ENCODE measurements at regions not wholly inside any gene's neighbourhood (a gene's known extent, or its start where the extent isn't known, plus 50 kb on each side); places are given as distances from the start of the nearest gene placed in this dataset.

DNA sequence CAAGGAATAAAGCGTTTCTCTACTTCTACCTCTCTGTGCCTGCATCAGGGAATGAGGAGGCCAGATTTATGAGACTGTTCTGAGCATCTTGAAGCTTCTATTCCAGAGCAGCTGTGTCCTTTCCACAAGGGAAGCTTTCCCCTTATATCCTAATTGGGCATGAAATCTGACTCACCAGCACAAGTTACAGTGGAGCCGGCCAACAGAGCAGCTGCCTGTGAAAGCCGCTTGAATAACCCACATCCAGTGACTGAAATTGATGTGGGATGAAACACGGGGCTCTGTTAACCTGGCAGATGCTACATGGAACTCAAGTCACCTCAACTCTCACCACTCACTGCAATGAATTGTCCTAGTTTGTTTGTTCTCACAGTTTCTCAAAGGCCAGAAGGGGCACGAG is 400.3 kb downstream of the TFAP2A start:
- Histone ChIP-seq H3K9me3 (replicated peaks; ENCODE audit: control insufficient read depth, insufficient read depth, low read length) (no peaks in the 10 kb centered on the region), H3K36me3 (ENCODE audit: control insufficient read depth in 2 of 2, extremely low read depth in 1 of 2, insufficient read depth in 2 of 2, low read length in 2 of 2) (no peaks in the 10 kb centered on the region), H3K27ac (ENCODE audit: insufficient read depth, low read depth, low read length) (no peak overlapping the region), H3K4me2 (ENCODE audit: insufficient read depth, low read length) (no peak overlapping the region), H3K9me1 (replicated peaks; ENCODE audit: control insufficient read depth, extremely low read depth, insufficient read depth, low read length) (no peaks in the 10 kb centered on the region), H3K4me3 (replicated peaks in 1 of 3; ENCODE audit: insufficient read depth in 1 of 3, low read depth in 1 of 3, low read length in 3 of 3) (no peak overlapping the region), H3K9ac (replicated peaks; ENCODE audit: extremely low read depth, insufficient read depth, low read length) (no peak overlapping the region), H3K4me1 (ENCODE audit: control insufficient read depth, extremely low read depth, insufficient read depth, low read length) (no peaks in the 10 kb centered on the region), H4K20me1 (replicated peaks; ENCODE audit: control insufficient read depth, extremely low read depth, insufficient read depth, low read length) (no peaks in the 10 kb centered on the region), H3K27me3 (ENCODE audit: control insufficient read depth in 2 of 2, insufficient read depth in 2 of 2, low read length in 2 of 2) (no peaks in the 10 kb centered on the region), H3K79me2 (ENCODE audit: control insufficient read depth, insufficient read depth, low read length) (no peaks in the 10 kb centered on the region), H2AFZ (ENCODE audit: low read depth, low read length) (no peak overlapping the region)
- ChIA-PET CTCF (no interaction called here), POLR2A (no interaction called here)
- intact Hi-C loops (cut with micrococcal nuclease), result no loop called here
- no TSS peak for BruUV-seq (replicated peaks)
- dilution Hi-C loops (cut with MboI; ENCODE audit: extremely low pct_ligation_motif_present, low sequenced_read_pairs), result no loop called here
- DNase-seq (ENCODE audit: low read depth, low spot score), result no peak
- TF ChIP-seq POLR2A (IDR thresholded peaks at IDR 0.05; ENCODE audit: low read depth, low read length), result no peak
- no peak for TF ChIP-seq JUN (IDR thresholded peaks at IDR 0.05; ENCODE audit: borderline replicate concordance, insufficient read depth, insufficient read length, low read depth)
- no peak for TF ChIP-seq GATA2 (IDR thresholded peaks at IDR 0.05; ENCODE audit: insufficient read depth, insufficient read length, low read depth, low read length)
- TF ChIP-seq, protein P1, sequence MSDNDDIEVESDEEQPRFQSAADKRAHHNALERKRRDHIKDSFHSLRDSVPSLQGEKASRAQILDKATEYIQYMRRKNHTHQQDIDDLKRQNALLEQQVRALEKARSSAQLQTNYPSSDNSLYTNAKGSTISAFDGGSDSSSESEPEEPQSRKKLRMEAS (IDR thresholded peaks at IDR 0.05; ENCODE audit: insufficient read depth, insufficient read length), result no peak
- TF ChIP-seq POLR2AphosphoS5 (IDR thresholded peaks at IDR 0.05; ENCODE audit: insufficient read depth, low read depth, low read length), result no peak
- FAIRE-seq, result no peak

DNA sequence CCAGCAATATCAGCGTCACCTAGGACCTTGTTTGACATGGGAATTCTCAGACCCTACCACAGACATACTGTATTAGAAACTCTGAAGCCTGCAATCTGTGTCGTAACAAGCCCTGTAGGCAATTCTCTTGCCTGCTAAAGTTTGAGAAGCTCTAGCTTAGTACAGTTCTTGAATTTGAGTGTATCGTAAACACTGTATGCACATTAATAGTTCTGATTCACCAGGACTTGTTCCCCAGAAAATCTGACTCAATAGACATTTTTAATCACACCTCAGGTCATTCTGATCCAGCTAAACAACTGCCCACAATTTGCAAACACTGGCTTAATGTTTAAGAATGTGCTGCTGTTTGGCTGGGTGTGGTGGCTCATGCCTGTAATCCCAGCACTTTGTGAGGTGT is 414.3 kb downstream of the TFAP2A start:
- Histone ChIP-seq H3K9me1 (replicated peaks; ENCODE audit: control insufficient read depth, extremely low read depth, insufficient read depth, low read length) (no peaks in the 10 kb centered on the region), H3K4me3 (replicated peaks in 1 of 3; ENCODE audit: insufficient read depth in 1 of 3, low read depth in 1 of 3, low read length in 3 of 3) (no peak overlapping the region), H3K27me3 (ENCODE audit: control insufficient read depth in 2 of 2, insufficient read depth in 2 of 2, low read length in 2 of 2) (no peaks in the 10 kb centered on the region), H4K20me1 (replicated peaks; ENCODE audit: control insufficient read depth, extremely low read depth, insufficient read depth, low read length) (no peaks in the 10 kb centered on the region), H2AFZ (ENCODE audit: low read depth, low read length) (no peak overlapping the region), H3K9me3 (replicated peaks; ENCODE audit: control insufficient read depth, insufficient read depth, low read length) (peaks cover 4% of the 10 kb centered on the region), H3K36me3 (ENCODE audit: control insufficient read depth in 2 of 2, extremely low read depth in 1 of 2, insufficient read depth in 2 of 2, low read length in 2 of 2) (no peaks in the 10 kb centered on the region), H3K9ac (replicated peaks; ENCODE audit: extremely low read depth, insufficient read depth, low read length) (no peak overlapping the region), H3K4me1 (ENCODE audit: control insufficient read depth, extremely low read depth, insufficient read depth, low read length) (no peaks in the 10 kb centered on the region), H3K79me2 (ENCODE audit: control insufficient read depth, insufficient read depth, low read length) (no peaks in the 10 kb centered on the region), H3K27ac (ENCODE audit: insufficient read depth, low read depth, low read length) (no peak overlapping the region), H3K4me2 (ENCODE audit: insufficient read depth, low read length) (no peak overlapping the region)
- intact Hi-C loops (cut with micrococcal nuclease) (no loop called here), dilution Hi-C loops (cut with MboI; ENCODE audit: extremely low pct_ligation_motif_present, low sequenced_read_pairs) (no loop called here)
- FAIRE-seq (no peak), DNase-seq (ENCODE audit: low read depth, low spot score) (no peak)
- ChIA-PET CTCF (interaction anchor here (0.6 kb wide), 1 partner anchor 23 kb away, joined by 3 read pairs; no protein-coding TSS in a partner anchor), POLR2A (no interaction called here)
- BruUV-seq (replicated peaks), result no TSS peak
- TF ChIP-seq JUN (IDR thresholded peaks at IDR 0.05; ENCODE audit: borderline replicate concordance, insufficient read depth, insufficient read length, low read depth), result no peak
- TF ChIP-seq FOS (IDR thresholded peaks at IDR 0.05; ENCODE audit: borderline replicate concordance, insufficient read depth, low read length), result no peak
- TF ChIP-seq POLR2A (IDR thresholded peaks at IDR 0.05; ENCODE audit: low read depth, low read length), result no peak
- TF ChIP-seq, protein P1 (IDR thresholded peaks at IDR 0.05; ENCODE audit: insufficient read depth, insufficient read length), result no peak
- TF ChIP-seq EZH2 (IDR thresholded peaks at IDR 0.05; ENCODE audit: borderline replicate concordance, low read depth, low read length, severe bottlenecking), result no peak
- no peak for TF ChIP-seq MYC (IDR thresholded peaks at IDR 0.05; ENCODE audit: low read depth, low read length)
- no peak for TF ChIP-seq GATA2 (IDR thresholded peaks at IDR 0.05; ENCODE audit: insufficient read depth, insufficient read length, low read depth, low read length)
- TF ChIP-seq POLR2AphosphoS5 (IDR thresholded peaks at IDR 0.05; ENCODE audit: insufficient read depth, low read depth, low read length), result no peak
- TF ChIP-seq, protein P2, sequence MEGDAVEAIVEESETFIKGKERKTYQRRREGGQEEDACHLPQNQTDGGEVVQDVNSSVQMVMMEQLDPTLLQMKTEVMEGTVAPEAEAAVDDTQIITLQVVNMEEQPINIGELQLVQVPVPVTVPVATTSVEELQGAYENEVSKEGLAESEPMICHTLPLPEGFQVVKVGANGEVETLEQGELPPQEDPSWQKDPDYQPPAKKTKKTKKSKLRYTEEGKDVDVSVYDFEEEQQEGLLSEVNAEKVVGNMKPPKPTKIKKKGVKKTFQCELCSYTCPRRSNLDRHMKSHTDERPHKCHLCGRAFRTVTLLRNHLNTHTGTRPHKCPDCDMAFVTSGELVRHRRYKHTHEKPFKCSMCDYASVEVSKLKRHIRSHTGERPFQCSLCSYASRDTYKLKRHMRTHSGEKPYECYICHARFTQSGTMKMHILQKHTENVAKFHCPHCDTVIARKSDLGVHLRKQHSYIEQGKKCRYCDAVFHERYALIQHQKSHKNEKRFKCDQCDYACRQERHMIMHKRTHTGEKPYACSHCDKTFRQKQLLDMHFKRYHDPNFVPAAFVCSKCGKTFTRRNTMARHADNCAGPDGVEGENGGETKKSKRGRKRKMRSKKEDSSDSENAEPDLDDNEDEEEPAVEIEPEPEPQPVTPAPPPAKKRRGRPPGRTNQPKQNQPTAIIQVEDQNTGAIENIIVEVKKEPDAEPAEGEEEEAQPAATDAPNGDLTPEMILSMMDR (IDR thresholded peaks at IDR 0.05; ENCODE audit: extremely low read depth in 1 of 2, insufficient read depth in 1 of 2, low read depth in 1 of 2, low read length in 2 of 2), result no peak
